Neural cell (in vitro differentiated cells): ENCODE measurements at regions not wholly inside any gene's neighbourhood (a gene's known extent, or its start where the extent isn't known, plus 50 kb on each side); places are given as distances from the start of the nearest gene placed in this dataset.

Source experiments
- H2AFZ ChIP-seq: fragments of 200-600, 300-800 bp; sonication (generic), shearing (Covaris generic); 2 replicates; pipeline ENCODE4 v1.6.0; 2014; ENCODE audit warnings: low read depth, mild to moderate bottlenecking, antibody characterized with exemption, low read length, moderate library complexity
- H3F3A ChIP-seq: fragments of 200-600 bp; shearing (Covaris generic); 2 replicates; pipeline ENCODE4 v1.6.1; 2016; ENCODE audit warnings: mild to moderate bottlenecking, moderate library complexity, mixed read lengths, antibody characterized with exemption, low read length; ENCODE audit not compliant: insufficient read depth, poor library complexity, severe bottlenecking
- H3K27ac ChIP-seq: fragments of 200-600, 300-800 bp; sonication (generic), shearing (Covaris generic); 2 replicates; pipeline ENCODE4 v1.5.1; 2014; ENCODE audit warnings: mild to moderate bottlenecking, low read length, moderate library complexity
- H3K27me3 ChIP-seq: fragments of 300-800, 200-600 bp; sonication (generic), shearing (Covaris generic); 2 replicates; pipeline ENCODE4 v1.6.0; 2014; ENCODE audit warnings: mild to moderate bottlenecking, low read depth, low read length, moderate library complexity; ENCODE audit not compliant: insufficient read depth
- H3K36me3 ChIP-seq: fragments of 300-800, 200-600 bp; sonication (generic), shearing (Covaris generic); 2 replicates; pipeline ENCODE4 v1.5.1; 2014; ENCODE audit warnings: mild to moderate bottlenecking, antibody characterized with exemption, low read length, moderate library complexity; ENCODE audit not compliant: insufficient read depth
- H3K4me2 ChIP-seq: fragments of 300-800, 200-600 bp; sonication (generic), shearing (Covaris generic); 2 replicates; pipeline ENCODE4 v1.6.0; 2014; ENCODE audit warnings: mild to moderate bottlenecking, low read length
- H3K4me3 ChIP-seq: fragments of 300-800, 200-600 bp; sonication (generic), shearing (Covaris generic); 2 replicates; pipeline ENCODE4 v1.5.1; 2014; ENCODE audit warnings: mild to moderate bottlenecking, low read length, moderate library complexity
- H3K79me2 ChIP-seq: fragments of 200-600 bp; shearing (Covaris generic); replicated peaks from 2 replicates; pipeline ENCODE4 v1.6.0; 2014; ENCODE audit warnings: mild to moderate bottlenecking, low read length, moderate library complexity; ENCODE audit not compliant: insufficient read depth
- H3K9ac ChIP-seq: fragments of 300-800, 200-600 bp; sonication (generic), shearing (Covaris generic); 2 replicates; pipeline ENCODE4 v1.6.1; 2016; ENCODE audit warnings: mild to moderate bottlenecking, low read length, mixed read lengths
- H3K9me2 ChIP-seq: fragments of 200-600 bp; shearing (Covaris generic); 2 replicates; pipeline ENCODE4 v1.6.1; 2016; ENCODE audit warnings: mild to moderate bottlenecking, low read length, mixed read lengths; ENCODE audit not compliant: insufficient read depth
- H3K9me3 ChIP-seq: fragments of 200-600, 300-800 bp; sonication (generic), shearing (Covaris generic); 2 replicates; pipeline ENCODE4 v1.6.1; 2016; ENCODE audit warnings: mild to moderate bottlenecking, mixed run types, low read length, moderate library complexity, mixed read lengths
- H4K20me1 ChIP-seq: fragments of 200-600 bp; shearing (Covaris generic); 2 replicates; pipeline ENCODE4 v1.6.1; 2016; ENCODE audit warnings: mild to moderate bottlenecking, mixed run types; ENCODE audit not compliant: insufficient read depth
- CTCF ChIP-seq: fragments of 450-650 bp; IDR thresholded peaks from 2 replicates; pipeline ENCODE4 v1.5.1; 2014; ENCODE audit warnings: antibody characterized with exemption, mild to moderate bottlenecking, moderate library complexity; ENCODE audit not compliant: poor library complexity, severe bottlenecking
- EP300 ChIP-seq: fragments of 450-650 bp; conservative IDR thresholded peaks from 2 replicates; pipeline ENCODE4 v1.6.1; 2014; ENCODE audit warnings: antibody characterized with exemption, mild to moderate bottlenecking, moderate library complexity; ENCODE audit not compliant: poor library complexity, severe bottlenecking
- EZH2 ChIP-seq: fragments of 200-600, 300-800 bp; shearing (Covaris generic), sonication (generic); IDR thresholded peaks from 2 replicates; pipeline ENCODE4 v1.6.1; 2014; ENCODE audit warnings: antibody characterized with exemption, low read length, borderline replicate concordance, mild to moderate bottlenecking; ENCODE audit not compliant: insufficient read depth, poor library complexity, severe bottlenecking
- MXI1 ChIP-seq: fragments of 450-650 bp; conservative IDR thresholded peaks from 2 replicates; pipeline ENCODE4 v1.6.1; 2014; ENCODE audit warnings: antibody characterized with exemption, mild to moderate bottlenecking; ENCODE audit not compliant: poor library complexity, severe bottlenecking
- POLR2AphosphoS5 ChIP-seq: IDR thresholded peaks from 2 replicates; pipeline ENCODE4 v1.6.1; 2012
- RAD21 ChIP-seq: fragments of 450-650 bp; conservative IDR thresholded peaks from 2 replicates; pipeline ENCODE4 v1.6.1; 2014; ENCODE audit warnings: antibody characterized with exemption, mild to moderate bottlenecking, moderate library complexity
- REST ChIP-seq: IDR thresholded peaks from 2 replicates; pipeline ENCODE4 v1.6.1; 2012; ENCODE audit warnings: borderline replicate concordance
- SMC3 ChIP-seq: fragments of 450-650 bp; conservative IDR thresholded peaks from 2 replicates; pipeline ENCODE4 v1.6.1; 2014; ENCODE audit warnings: antibody characterized with exemption, mild to moderate bottlenecking, moderate library complexity; ENCODE audit not compliant: poor library complexity
- TAF1 ChIP-seq: IDR thresholded peaks from 2 replicates; pipeline ENCODE4 v1.6.1; 2012; ENCODE audit warnings: low read depth

DNA sequence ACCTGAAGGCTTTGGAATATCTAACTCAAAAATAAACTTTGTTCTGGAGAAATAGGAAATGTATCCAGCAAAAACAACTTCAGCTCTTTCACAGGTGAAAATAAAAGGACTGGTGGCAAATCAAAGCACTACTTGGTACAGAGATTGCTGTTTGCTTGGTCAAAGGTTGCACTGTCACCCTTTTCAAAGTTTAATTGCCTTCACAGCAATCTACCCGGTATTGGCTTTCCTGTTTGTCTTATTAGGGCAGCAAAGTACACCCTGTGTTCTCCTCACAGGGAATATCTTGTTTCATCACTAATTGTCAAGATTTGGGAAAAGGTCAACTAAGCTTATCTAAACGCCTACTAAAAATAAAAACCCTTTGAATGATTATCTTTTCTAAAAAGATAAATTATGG, 214.1 kb upstream of the ADCY2 start:
- TF ChIP-seq TAF1 (no peak), EP300 (no peak), EZH2 (no peak), MXI1 (no peak), SMC3 (no peak), CTCF (no peak), RAD21 (no peak), REST (no peak), POLR2AphosphoS5 (no peak)
- H4K20me1 ChIP-seq, result no peaks in the 10 kb centered on the region
- H3K9ac ChIP-seq, result no peak overlapping the region
- H3K4me2 ChIP-seq, result no peak overlapping the region
- no peaks in the 10 kb centered on the region for H3F3A ChIP-seq
- no peak overlapping the region for H3K27ac ChIP-seq
- no peak overlapping the region for H2AFZ ChIP-seq
- no peaks in the 10 kb centered on the region for H3K79me2 ChIP-seq
- no peaks in the 10 kb centered on the region for H3K27me3 ChIP-seq
- no peaks in the 10 kb centered on the region for H3K9me3 ChIP-seq
- no peaks in the 10 kb centered on the region for H3K9me2 ChIP-seq
- no peak overlapping the region for H3K4me3 ChIP-seq
- H3K36me3 ChIP-seq, result no peaks in the 10 kb centered on the region

DNA sequence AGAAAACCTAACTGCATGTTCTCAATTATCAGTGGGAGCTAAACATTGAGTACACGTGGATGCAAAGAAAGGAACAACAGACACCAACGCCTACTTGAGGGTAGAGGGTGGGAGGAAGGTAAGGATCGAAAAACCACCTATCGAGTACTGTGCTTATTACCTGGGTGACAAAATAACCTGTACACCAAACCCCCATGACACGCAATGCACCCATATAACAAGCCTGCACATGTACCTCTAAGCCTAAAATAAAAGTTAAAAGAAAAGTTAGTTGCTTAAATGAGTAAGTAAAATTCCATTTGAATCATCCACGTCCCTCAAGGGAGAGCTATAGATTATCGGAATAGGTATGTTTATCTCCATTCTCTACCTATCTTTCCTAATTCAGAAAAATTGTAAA, 210.2 kb upstream of the ADCY2 start:
- no peaks in the 10 kb centered on the region for H3K9me3 ChIP-seq

GRCh38 chr5:7186818-7187217, 209.1 kb upstream of the ADCY2 start:
- Histone ChIP-seq H3F3A (no peaks in the 10 kb centered on the region), H3K9me2 (no peaks in the 10 kb centered on the region), H2AFZ (no peak overlapping the region), H3K9me3 (no peaks in the 10 kb centered on the region), H3K4me3 (no peak overlapping the region), H4K20me1 (no peaks in the 10 kb centered on the region), H3K4me2 (no peak overlapping the region), H3K9ac (no peak overlapping the region), H3K36me3 (no peaks in the 10 kb centered on the region), H3K27me3 (no peaks in the 10 kb centered on the region), H3K27ac (no peak overlapping the region), H3K79me2 (no peaks in the 10 kb centered on the region)
- TF ChIP-seq REST, result no peak

More for the DNA sequence above, 210.2 kb upstream of the ADCY2 start:
- Histone ChIP-seq H3K4me3 (no peak overlapping the region), H3K4me2 (no peak overlapping the region), H3K9me2 (no peaks in the 10 kb centered on the region), H3F3A (no peaks in the 10 kb centered on the region), H4K20me1 (no peaks in the 10 kb centered on the region), H3K27me3 (no peaks in the 10 kb centered on the region), H2AFZ (no peak overlapping the region), H3K79me2 (no peaks in the 10 kb centered on the region), H3K9ac (no peak overlapping the region), H3K36me3 (no peaks in the 10 kb centered on the region), H3K27ac (no peak overlapping the region)
- no peak for TF ChIP-seq MXI1
- no peak for TF ChIP-seq SMC3
- TF ChIP-seq RAD21, result no peak
